IMR-90 (cell line): ENCODE measurements at regions not wholly inside any gene's neighbourhood (a gene's known extent, or its start where the extent isn't known, plus 50 kb on each side); places are given as distances from the start of the nearest gene placed in this dataset.

Source experiments
- ATAC-seq: fragments of 200-7000 bp; cut with Tn5 transposase; 2 replicates; pipeline ENCODE4 v1.9.1; 2020; ENCODE audit warnings: low read depth, mild to moderate bottlenecking, moderate library complexity
- BruUV-seq: library from RNA; stranded (reverse); fragments of 400-500 nt; replicated peaks from 2 replicates; lab custom pipeline; 2021; lab: Mats Ljungman, UMichigan
- CTCF ChIA-PET: fragments of 300-600 bp; formaldehyde crosslinking; extraction: SDS; loops from one replicate; lab custom pipeline; 2021; ENCODE audit warnings: antibody characterized with exemption; lab: Yijun Ruan, JAX
- POLR2A ChIA-PET: fragments of 300-600 bp; sonication (Branson Sonifier 250); formaldehyde crosslinking; loops from one replicate; lab custom pipeline; 2022; ENCODE audit warnings: antibody characterized with exemption; ENCODE audit not compliant: unreplicated experiment; lab: Charles Lee
- DNase-seq: peaks from one replicate; pipeline ENCODE4 v3.0.0; 2013
- H2AFZ ChIP-seq: replicated peaks from 2 replicates; pipeline ENCODE3; 2013; ENCODE audit warnings: low read length, mild to moderate bottlenecking; ENCODE audit not compliant: poor library complexity
- H2AK5ac ChIP-seq: 2 replicates; pipeline ENCODE4 v1.6.1; 2013; ENCODE audit warnings: low read depth, low read length, inconsistent platforms
- H2AK9ac ChIP-seq: replicated peaks from 2 replicates; pipeline ENCODE3; 2013; ENCODE audit warnings: mild to moderate bottlenecking, low read depth, low read length, moderate library complexity; ENCODE audit not compliant: poor library complexity
- H2BK120ac ChIP-seq: 2 replicates; pipeline ENCODE4 v1.6.1; 2013; ENCODE audit warnings: low read depth, low read length, inconsistent platforms
- H2BK15ac ChIP-seq: 3 replicates; pipeline ENCODE4 v1.6.1; 2013; ENCODE audit warnings: low read depth, low read length, inconsistent platforms
- H2BK20ac ChIP-seq: 2 replicates; pipeline ENCODE4 v1.6.1; 2013; ENCODE audit warnings: low read depth, mild to moderate bottlenecking, inconsistent platforms, low read length, moderate library complexity
- H2BK5ac ChIP-seq: 2 replicates; pipeline ENCODE4 v1.6.1; 2013; ENCODE audit warnings: mild to moderate bottlenecking, low read depth, low read length, inconsistent platforms; ENCODE audit not compliant: poor library complexity, severe bottlenecking
- H3K14ac ChIP-seq: replicated peaks from 2 replicates; pipeline ENCODE4 v1.6.1; 2013; ENCODE audit warnings: low read depth, low read length, inconsistent platforms
- H3K18ac ChIP-seq: 2 replicates; pipeline ENCODE4 v1.6.1; 2013; ENCODE audit warnings: low read depth, low read length, control low read depth
- H3K23ac ChIP-seq: 2 replicates; pipeline ENCODE4 v1.6.1; 2013; ENCODE audit warnings: low read depth, low read length, inconsistent platforms
- H3K27ac ChIP-seq: 2 replicates; pipeline ENCODE4 v1.5.1; 2013; ENCODE audit warnings: mild to moderate bottlenecking, control low read depth, low read length; ENCODE audit not compliant: insufficient read depth
- H3K27me3 ChIP-seq: 2 replicates; pipeline ENCODE4 v1.6.1; 2013; ENCODE audit warnings: low read length; ENCODE audit not compliant: control insufficient read depth, insufficient read depth
- H3K36me3 ChIP-seq: 2 replicates; pipeline ENCODE4 v1.6.1; 2013; ENCODE audit warnings: low read length, mixed read lengths; ENCODE audit not compliant: control insufficient read depth, insufficient read depth
- H3K4ac ChIP-seq: 2 replicates; pipeline ENCODE4 v1.6.1; 2013; ENCODE audit warnings: low read depth, low read length, inconsistent platforms
- H3K4me1 ChIP-seq: 2 replicates; pipeline ENCODE4 v1.6.1; 2013; ENCODE audit warnings: low read length, mixed read lengths; ENCODE audit not compliant: control insufficient read depth, insufficient read depth
- H3K4me2 ChIP-seq: 2 replicates; pipeline ENCODE4 v1.6.1; 2013; ENCODE audit warnings: low read depth, mild to moderate bottlenecking, control low read depth, low read length, moderate library complexity
- H3K4me3 ChIP-seq: 2 replicates; pipeline ENCODE4 v1.5.1; 2013; ENCODE audit warnings: low read depth, mild to moderate bottlenecking, control low read depth, low read length, moderate library complexity; ENCODE audit not compliant: insufficient read depth
- H3K56ac ChIP-seq: 2 replicates; pipeline ENCODE4 v1.6.1; 2013; ENCODE audit warnings: low read length, inconsistent platforms; ENCODE audit not compliant: insufficient read depth; ENCODE audit errors: extremely low read depth
- H3K79me1 ChIP-seq, 2 experiments: 2 replicates each; pipeline ENCODE4 v1.6.1; 2013; ENCODE audit warnings: low read length in 2 of 2, inconsistent platforms in 1 of 2, low read depth in 1 of 2
- H3K9ac ChIP-seq: 2 replicates; pipeline ENCODE4 v1.6.1; 2013; ENCODE audit warnings: low read depth, low read length, control low read depth
- H3K9me1 ChIP-seq: 2 replicates; pipeline ENCODE4 v1.6.1; 2013; ENCODE audit warnings: low read length, inconsistent platforms; ENCODE audit not compliant: insufficient read depth
- H3K9me3 ChIP-seq: 2 replicates; pipeline ENCODE4 v1.6.1; 2013; ENCODE audit warnings: low read length; ENCODE audit not compliant: control insufficient read depth, insufficient read depth
- H4K20me1 ChIP-seq: 2 replicates; pipeline ENCODE4 v1.6.1; 2013; ENCODE audit warnings: low read length, inconsistent platforms; ENCODE audit not compliant: insufficient read depth
- H4K5ac ChIP-seq: 2 replicates; pipeline ENCODE4 v1.6.1; 2013; ENCODE audit warnings: mild to moderate bottlenecking, low read depth, low read length, control low read depth
- H4K8ac ChIP-seq, 2 experiments: 2 replicates each; pipeline ENCODE4 v1.6.1; 2013; ENCODE audit warnings: low read depth in 2 of 2, low read length in 2 of 2, control low read depth in 1 of 2, inconsistent platforms in 1 of 2
- H4K91ac ChIP-seq: 2 replicates; pipeline ENCODE4 v1.6.1; 2013; ENCODE audit warnings: low read depth, low read length, inconsistent platforms; ENCODE audit not compliant: insufficient read depth
- BHLHE40 ChIP-seq: fragments of 150-350 bp; IDR thresholded peaks from 2 replicates; pipeline ENCODE4 v1.6.1; 2016; ENCODE audit warnings: mild to moderate bottlenecking, low read depth, low read length
- CEBPB ChIP-seq: IDR thresholded peaks from 2 replicates; pipeline ENCODE4 v1.6.1; 2012; ENCODE audit warnings: low read depth, low read length, improper control_type of control experiment
- CTCF ChIP-seq: conservative IDR thresholded peaks from 2 replicates; pipeline ENCODE4 v1.5.1; 2012; ENCODE audit warnings: mild to moderate bottlenecking, low read depth, low read length, improper control_type of control experiment
- ELK1 ChIP-seq: fragments of 150-350 bp; IDR thresholded peaks from 2 replicates; pipeline ENCODE4 v1.6.1; 2016; ENCODE audit warnings: low read depth, mild to moderate bottlenecking, low read length, moderate library complexity, borderline replicate concordance
- FOS ChIP-seq: fragments of 150-350 bp; IDR thresholded peaks from 2 replicates; pipeline ENCODE4 v1.6.1; 2016; ENCODE audit warnings: low read depth, low read length
- MAFK ChIP-seq: IDR thresholded peaks from 2 replicates; pipeline ENCODE4 v1.6.1; 2012; ENCODE audit warnings: low read depth, low read length, improper control_type of control experiment
- MAZ ChIP-seq: IDR thresholded peaks from 2 replicates; pipeline ENCODE4 v1.6.1; 2012; ENCODE audit warnings: low read depth, mild to moderate bottlenecking, low read length, improper control_type of control experiment, moderate library complexity, borderline replicate concordance
- MXI1 ChIP-seq: IDR thresholded peaks from 2 replicates; pipeline ENCODE4 v1.6.1; 2012; ENCODE audit warnings: low read depth, mild to moderate bottlenecking, low read length, moderate library complexity, borderline replicate concordance
- POLR2A ChIP-seq: IDR thresholded peaks from 2 replicates; pipeline ENCODE4 v1.6.1; 2012; ENCODE audit warnings: mild to moderate bottlenecking, low read depth, low read length
- RFX5 ChIP-seq: IDR thresholded peaks from 2 replicates; pipeline ENCODE4 v1.8.0; 2012; ENCODE audit warnings: low read depth, mild to moderate bottlenecking, low read length, moderate library complexity
- SMC3 ChIP-seq: fragments of 150-350 bp; IDR thresholded peaks from 2 replicates; pipeline ENCODE4 v1.6.1; 2016; ENCODE audit warnings: low read depth, mild to moderate bottlenecking, antibody characterized with exemption, low read length, moderate library complexity
- USF2 ChIP-seq: fragments of 150-350 bp; IDR thresholded peaks from 2 replicates; pipeline ENCODE4 v1.6.1; 2017; ENCODE audit warnings: mild to moderate bottlenecking, antibody characterized with exemption, low read length, low read depth
- WGBS, 2 experiments: methylation state at CpG; one replicate each; pipeline versions ENCODE4 v1.1.5 to v1.1.7; 2013; ENCODE audit warnings: missing lambda C conversion rate in 2 of 2; ENCODE audit not compliant: insufficient read length in 1 of 2; ENCODE audit errors: extremely low coverage in 2 of 2; 5-methylcytosine and 5-hydroxymethylcytosine counted together
- dilution Hi-C: fragments of 300-500 bp; cut with HindIII; formaldehyde crosslinking; loops from one replicate; pipeline ENCODE4 v1.14.3; 2018; ENCODE audit warnings: low sequenced_read_pairs; ENCODE audit not compliant: unreplicated experiment
- in situ Hi-C: fragments of 300-500 bp; cut with MboI; formaldehyde crosslinking; loops from 3 replicates; pipeline ENCODE4 v1.14.3; 2019; ENCODE audit warnings: low sequenced_read_pairs, inconsistent platforms, mixed read lengths
- intact Hi-C: fragments of 100-400 bp; cut with micrococcal nuclease; formaldehyde crosslinking; loops from 2 replicates; pipeline ENCODE4 v1.10.0; 2022

- no peak for DNase-seq
Observed at GRCh38 chr12:130240831-130241590, 78.7 kb downstream of the FZD10 start.

More at GRCh38 chr12:130240831-130241590, 78.7 kb downstream of the FZD10 start:
- Histone ChIP-seq H3K18ac (no peak overlapping the region), H3K27me3 (no peaks in the 10 kb centered on the region), H3K9ac (no peak overlapping the region), H3K4ac (no peak overlapping the region), H3K79me1 (no peaks in the 10 kb centered on the region), H3K4me2 (no peak overlapping the region), H4K8ac (no peak overlapping the region), H2BK15ac (no peak overlapping the region), H3K4me3 (no peak overlapping the region), H2BK120ac (no peak overlapping the region), H2BK20ac (no peak overlapping the region), H3K14ac (no peak overlapping the region), H2AK5ac (no peak overlapping the region), H3K56ac (no peak overlapping the region), H3K27ac (no peak overlapping the region), H2AFZ (no peak overlapping the region), H2AK9ac (no peak overlapping the region), H4K20me1 (no peaks in the 10 kb centered on the region), H4K5ac (no peak overlapping the region), H2BK5ac (no peak overlapping the region), H3K9me1 (no peaks in the 10 kb centered on the region), H3K23ac (no peak overlapping the region), H3K9me3 (peaks cover 32% of the 10 kb centered on the region), H4K91ac (no peak overlapping the region), H3K4me1 (no peaks in the 10 kb centered on the region), H3K36me3 (no peaks in the 10 kb centered on the region)
- CTCF ChIA-PET = no interaction called here
- POLR2A ChIA-PET = no interaction called here
- BruUV-seq = no TSS peak
- no peak for ATAC-seq
- intact Hi-C loops = no loop called here
- TF ChIP-seq MAFK (no peak), CEBPB (no peak), MXI1 (no peak), CTCF (no peak), RFX5 (no peak), USF2 (no peak), MAZ (no peak), SMC3 (no peak), BHLHE40 (no peak), FOS (no peak), ELK1 (no peak), POLR2A (no peak)
- WGBS, 2 experiments = 53% methylated on average over 3 of the region's 13 CpGs; no CpG with 5 or more reads in 1 of the 2 experiments
- in situ Hi-C loops = no loop called here
- dilution Hi-C loops = no loop called here
